HuH-7.5 (cell line): ENCODE measurements at regions not wholly inside any gene's neighbourhood (a gene's known extent, or its start where the extent isn't known, plus 50 kb on each side); places are given as distances from the start of the nearest gene placed in this dataset.

Experiments
- DNase-seq: peaks from one replicate; pipeline ENCODE4 v3.0.0; 2011; ENCODE audit warnings: low spot score

- DNase-seq: no peak
Observed at GRCh38 chr13:39938596-39938995, 283.1 kb downstream of the COG6 start.

GRCh38 chr13:39941236-39941635 is 285.8 kb downstream of the COG6 start:
- DNase-seq: no peak

GRCh38 chr13:39941911-39942551 is 286.6 kb downstream of the COG6 start:
- no peak for DNase-seq

GRCh38 chr13:39942552-39943273 is 287.3 kb downstream of the COG6 start:
- peak; percentile 58 for DNase-seq

GRCh38 chr13:39943711-39944110 is 288.2 kb downstream of the COG6 start:
- DNase-seq: no peak

GRCh38 chr13:39945226-39945625 is 289.8 kb downstream of the COG6 start:
- DNase-seq: no peak

- DNase-seq: no peak
Observed at GRCh38 chr13:39946769-39947168, 291.3 kb downstream of the COG6 start.

- DNase-seq: no peak
Observed at GRCh38 chr13:39951301-39951700, 295.8 kb downstream of the COG6 start.

GRCh38 chr13:39952249-39953233 is 297.1 kb downstream of the COG6 start:
- no peak for DNase-seq

- no peak for DNase-seq
Observed at GRCh38 chr13:39954476-39954875, 299.0 kb downstream of the COG6 start.

- no peak for DNase-seq
Observed at GRCh38 chr13:39955560-39955959, 300.1 kb downstream of the COG6 start.

- no peak for DNase-seq
Observed at GRCh38 chr13:39956036-39956435, 300.6 kb downstream of the COG6 start.

- no peak for DNase-seq
Observed at GRCh38 chr13:39957868-39958677, 302.6 kb downstream of the COG6 start.

- no peak for DNase-seq
Observed at GRCh38 chr13:39959497-39960144, 304.2 kb downstream of the COG6 start.

- DNase-seq: no peak
Observed at GRCh38 chr13:39960191-39960590, 304.7 kb downstream of the COG6 start.

GRCh38 chr13:39961036-39961435 is 305.6 kb downstream of the COG6 start:
- no peak for DNase-seq

- no peak for DNase-seq
Observed at GRCh38 chr13:39963612-39964011, 308.1 kb downstream of the COG6 start.

GRCh38 chr13:39965309-39965708 is 309.8 kb downstream of the COG6 start:
- no peak for DNase-seq

- no peak for DNase-seq
Observed at GRCh38 chr13:39967199-39967959, 311.9 kb downstream of the COG6 start.

- DNase-seq: no peak
Observed at GRCh38 chr13:39968646-39969475, 313.4 kb downstream of the COG6 start.
